ENCODE measurements at regions not wholly inside any gene's neighbourhood (a gene's known extent, or its start where the extent isn't known, plus 50 kb on each side); places are given as distances from the start of the nearest gene placed in this dataset.

DNA sequence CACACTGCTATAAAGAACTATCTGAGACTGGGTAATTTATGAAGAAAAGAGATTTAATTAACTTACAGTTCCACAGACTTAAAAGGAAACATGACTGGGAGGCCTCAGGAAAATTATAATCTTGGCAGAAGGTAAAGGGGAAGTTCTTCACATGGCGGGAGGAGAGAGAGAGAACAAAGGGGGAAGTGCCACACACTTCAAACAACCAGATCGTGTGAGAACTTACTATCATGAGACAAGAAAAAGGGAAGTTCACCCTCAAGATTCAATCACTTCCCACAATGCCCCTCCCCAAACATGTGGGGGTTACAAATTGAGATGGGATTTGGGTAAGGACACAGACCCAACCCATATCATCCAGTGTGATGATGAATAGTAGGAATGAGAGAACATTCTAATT lies 366.5 kb downstream of the LRFN5 start:
- no peak overlapping the region for H2AFZ ChIP-seq (ENCODE audit: low read depth, low read length)
- intact Hi-C loops (cut with micrococcal nuclease) = no loop called here
- H3K4me1 ChIP-seq (ENCODE audit: control insufficient read depth, extremely low read depth, insufficient read depth, low read length) = no peaks in the 10 kb centered on the region
- no peak overlapping the region for H3K27ac ChIP-seq (ENCODE audit: insufficient read depth, low read depth, low read length)
- no peaks in the 10 kb centered on the region for H3K36me3 ChIP-seq (ENCODE audit: control insufficient read depth in 2 of 2, extremely low read depth in 1 of 2, insufficient read depth in 2 of 2, low read length in 2 of 2)
- H3K9me3 ChIP-seq (replicated peaks; ENCODE audit: control insufficient read depth, insufficient read depth, low read length) = no peaks in the 10 kb centered on the region
- H3K4me3 ChIP-seq (replicated peaks in 1 of 3; ENCODE audit: insufficient read depth in 1 of 3, low read depth in 1 of 3, low read length in 3 of 3) = no peak overlapping the region
- FAIRE-seq (no peak), DNase-seq (ENCODE audit: low read depth, low spot score) (no peak)
- no peaks in the 10 kb centered on the region for H3K79me2 ChIP-seq (ENCODE audit: control insufficient read depth, insufficient read depth, low read length)
- H3K9ac ChIP-seq (replicated peaks; ENCODE audit: extremely low read depth, insufficient read depth, low read length) = no peak overlapping the region
- H3K4me2 ChIP-seq (ENCODE audit: insufficient read depth, low read length) = no peak overlapping the region
- no peak for TF ChIP-seq POLR2A (IDR thresholded peaks at IDR 0.05; ENCODE audit: low read depth, low read length)
- no peak for TF ChIP-seq EZH2 (IDR thresholded peaks at IDR 0.05; ENCODE audit: borderline replicate concordance, low read depth, low read length, severe bottlenecking)
- no peak for TF ChIP-seq FOS (IDR thresholded peaks at IDR 0.05; ENCODE audit: borderline replicate concordance, insufficient read depth, low read length)
- no TSS peak for BruUV-seq (replicated peaks)
- CTCF ChIA-PET = no interaction called here
- dilution Hi-C loops (cut with MboI; ENCODE audit: extremely low pct_ligation_motif_present, low sequenced_read_pairs) = no loop called here
- H3K9me1 ChIP-seq (replicated peaks; ENCODE audit: control insufficient read depth, extremely low read depth, insufficient read depth, low read length) = no peaks in the 10 kb centered on the region
- POLR2A ChIA-PET = no interaction called here
- no peaks in the 10 kb centered on the region for H4K20me1 ChIP-seq (replicated peaks; ENCODE audit: control insufficient read depth, extremely low read depth, insufficient read depth, low read length)
- no peaks in the 10 kb centered on the region for H3K27me3 ChIP-seq (ENCODE audit: control insufficient read depth in 2 of 2, insufficient read depth in 2 of 2, low read length in 2 of 2)

DNA sequence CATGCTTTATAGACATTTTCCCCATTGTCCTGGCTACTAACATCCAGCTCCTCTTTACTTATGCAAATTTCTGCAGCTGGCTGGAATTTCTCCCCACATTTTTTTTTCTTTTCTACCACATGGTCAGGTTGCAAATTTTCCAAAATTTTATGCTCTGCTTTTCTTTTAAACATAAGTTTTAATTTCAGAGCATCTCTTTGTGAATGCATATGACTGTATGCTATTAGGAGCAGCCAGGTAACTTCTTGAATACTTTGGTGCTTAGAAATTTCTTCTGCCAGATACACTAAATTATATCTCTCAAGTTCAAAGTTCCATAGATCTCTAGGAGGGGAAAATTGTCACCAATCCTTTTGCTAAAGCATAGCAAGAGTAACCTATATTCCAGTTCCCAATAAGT lies 365.9 kb downstream of the LRFN5 start:
- FAIRE-seq = no peak
- ChIA-PET POLR2A (no interaction called here), CTCF (no interaction called here)
- intact Hi-C loops (cut with micrococcal nuclease) = no loop called here
- Histone ChIP-seq H3K79me2 (ENCODE audit: control insufficient read depth, insufficient read depth, low read length) (no peaks in the 10 kb centered on the region), H3K4me3 (replicated peaks in 1 of 3; ENCODE audit: insufficient read depth in 1 of 3, low read depth in 1 of 3, low read length in 3 of 3) (no peak overlapping the region), H3K4me1 (ENCODE audit: control insufficient read depth, extremely low read depth, insufficient read depth, low read length) (no peaks in the 10 kb centered on the region), H3K27ac (ENCODE audit: insufficient read depth, low read depth, low read length) (no peak overlapping the region), H3K4me2 (ENCODE audit: insufficient read depth, low read length) (no peak overlapping the region), H2AFZ (ENCODE audit: low read depth, low read length) (no peak overlapping the region), H4K20me1 (replicated peaks; ENCODE audit: control insufficient read depth, extremely low read depth, insufficient read depth, low read length) (no peaks in the 10 kb centered on the region), H3K36me3 (ENCODE audit: control insufficient read depth in 2 of 2, extremely low read depth in 1 of 2, insufficient read depth in 2 of 2, low read length in 2 of 2) (no peaks in the 10 kb centered on the region), H3K9me3 (replicated peaks; ENCODE audit: control insufficient read depth, insufficient read depth, low read length) (no peaks in the 10 kb centered on the region), H3K9me1 (replicated peaks; ENCODE audit: control insufficient read depth, extremely low read depth, insufficient read depth, low read length) (no peaks in the 10 kb centered on the region), H3K9ac (replicated peaks; ENCODE audit: extremely low read depth, insufficient read depth, low read length) (no peak overlapping the region), H3K27me3 (ENCODE audit: control insufficient read depth in 2 of 2, insufficient read depth in 2 of 2, low read length in 2 of 2) (no peaks in the 10 kb centered on the region)
- TF ChIP-seq, protein P1, sequence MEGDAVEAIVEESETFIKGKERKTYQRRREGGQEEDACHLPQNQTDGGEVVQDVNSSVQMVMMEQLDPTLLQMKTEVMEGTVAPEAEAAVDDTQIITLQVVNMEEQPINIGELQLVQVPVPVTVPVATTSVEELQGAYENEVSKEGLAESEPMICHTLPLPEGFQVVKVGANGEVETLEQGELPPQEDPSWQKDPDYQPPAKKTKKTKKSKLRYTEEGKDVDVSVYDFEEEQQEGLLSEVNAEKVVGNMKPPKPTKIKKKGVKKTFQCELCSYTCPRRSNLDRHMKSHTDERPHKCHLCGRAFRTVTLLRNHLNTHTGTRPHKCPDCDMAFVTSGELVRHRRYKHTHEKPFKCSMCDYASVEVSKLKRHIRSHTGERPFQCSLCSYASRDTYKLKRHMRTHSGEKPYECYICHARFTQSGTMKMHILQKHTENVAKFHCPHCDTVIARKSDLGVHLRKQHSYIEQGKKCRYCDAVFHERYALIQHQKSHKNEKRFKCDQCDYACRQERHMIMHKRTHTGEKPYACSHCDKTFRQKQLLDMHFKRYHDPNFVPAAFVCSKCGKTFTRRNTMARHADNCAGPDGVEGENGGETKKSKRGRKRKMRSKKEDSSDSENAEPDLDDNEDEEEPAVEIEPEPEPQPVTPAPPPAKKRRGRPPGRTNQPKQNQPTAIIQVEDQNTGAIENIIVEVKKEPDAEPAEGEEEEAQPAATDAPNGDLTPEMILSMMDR (IDR thresholded peaks at IDR 0.05; ENCODE audit: extremely low read depth in 1 of 2, insufficient read depth in 1 of 2, low read depth in 1 of 2, low read length in 2 of 2) = no peak
- TF ChIP-seq, protein P2, sequence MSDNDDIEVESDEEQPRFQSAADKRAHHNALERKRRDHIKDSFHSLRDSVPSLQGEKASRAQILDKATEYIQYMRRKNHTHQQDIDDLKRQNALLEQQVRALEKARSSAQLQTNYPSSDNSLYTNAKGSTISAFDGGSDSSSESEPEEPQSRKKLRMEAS (IDR thresholded peaks at IDR 0.05; ENCODE audit: insufficient read depth, insufficient read length) = no peak
- TF ChIP-seq MYC (IDR thresholded peaks at IDR 0.05; ENCODE audit: low read depth, low read length) (no peak), POLR2AphosphoS5 (IDR thresholded peaks at IDR 0.05; ENCODE audit: insufficient read depth, low read depth, low read length) (no peak), POLR2A (IDR thresholded peaks at IDR 0.05; ENCODE audit: low read depth, low read length) (no peak), JUN (IDR thresholded peaks at IDR 0.05; ENCODE audit: borderline replicate concordance, insufficient read depth, insufficient read length, low read depth) (no peak), EZH2 (IDR thresholded peaks at IDR 0.05; ENCODE audit: borderline replicate concordance, low read depth, low read length, severe bottlenecking) (no peak), GATA2 (IDR thresholded peaks at IDR 0.05; ENCODE audit: insufficient read depth, insufficient read length, low read depth, low read length) (no peak), FOS (IDR thresholded peaks at IDR 0.05; ENCODE audit: borderline replicate concordance, insufficient read depth, low read length) (no peak)
- no TSS peak for BruUV-seq (replicated peaks)
- no peak for DNase-seq (ENCODE audit: low read depth, low spot score)
- dilution Hi-C loops (cut with MboI; ENCODE audit: extremely low pct_ligation_motif_present, low sequenced_read_pairs) = no loop called here

Data from endothelial cell of umbilical vein (primary cell).